ENCODE measurements at regions not wholly inside any gene's neighbourhood (a gene's known extent, or its start where the extent isn't known, plus 50 kb on each side); places are given as distances from the start of the nearest gene placed in this dataset.
"Not testable (repeated sequence)": the region's sequence is repeated elsewhere in the genome, so short reads cannot be mapped to it uniquely, and the experiment has no call there.

- H3K9ac ChIP-seq (ENCODE audit: insufficient read depth, low read length), result no peak overlapping the region
These were observed 126.7 kb upstream of the TMEM260 start for GRCh38 chr14:56452940-56453339.

GRCh38 chr14:56454680-56455079 is 124.9 kb upstream of the TMEM260 start:
- not testable (repeated sequence) for H2AFZ ChIP-seq (ENCODE audit: low read length); H3K27ac ChIP-seq (ENCODE audit: insufficient read depth, low read length); H3K4me2 ChIP-seq (ENCODE audit: extremely low read depth, insufficient read depth, low read length); H3K27me3 ChIP-seq (ENCODE audit: control insufficient read depth, insufficient read depth, low read length); H4K20me1 ChIP-seq (ENCODE audit: control insufficient read depth, extremely low read depth, insufficient read depth, low read length); H3K9me3 ChIP-seq (ENCODE audit: control insufficient read depth, insufficient read depth, low read depth, low read length); DNase-seq (ENCODE audit: low read depth in 2 of 2); H3K36me3 ChIP-seq (ENCODE audit: control insufficient read depth, insufficient read depth, low read length); H3K4me3 ChIP-seq (replicated peaks in 1 of 4; ENCODE audit: control extremely low read depth in 1 of 4, insufficient read depth in 1 of 4, low read depth in 3 of 4, low read length in 4 of 4); H3K4me1 ChIP-seq (ENCODE audit: control insufficient read depth, extremely low read depth, insufficient read depth, low read length); H3K79me2 ChIP-seq (ENCODE audit: control insufficient read depth, insufficient read depth, low read length); H3K9ac ChIP-seq (ENCODE audit: insufficient read depth, low read length)

More at GRCh38 chr14:56452940-56453339, 126.7 kb upstream of the TMEM260 start:
- Histone ChIP-seq H3K27me3 (ENCODE audit: control insufficient read depth, insufficient read depth, low read length) (no peaks in the 10 kb centered on the region), H3K4me3 (replicated peaks in 1 of 4; ENCODE audit: control extremely low read depth in 1 of 4, insufficient read depth in 1 of 4, low read depth in 3 of 4, low read length in 4 of 4) (no peak overlapping the region), H3K36me3 (ENCODE audit: control insufficient read depth, insufficient read depth, low read length) (no peaks in the 10 kb centered on the region), H3K4me1 (ENCODE audit: control insufficient read depth, extremely low read depth, insufficient read depth, low read length) (no peaks in the 10 kb centered on the region), H3K27ac (ENCODE audit: insufficient read depth, low read length) (no peak overlapping the region), H3K9me3 (ENCODE audit: control insufficient read depth, insufficient read depth, low read depth, low read length) (no peaks in the 10 kb centered on the region), H3K79me2 (ENCODE audit: control insufficient read depth, insufficient read depth, low read length) (no peaks in the 10 kb centered on the region), H4K20me1 (ENCODE audit: control insufficient read depth, extremely low read depth, insufficient read depth, low read length) (no peaks in the 10 kb centered on the region), H3K4me2 (ENCODE audit: extremely low read depth, insufficient read depth, low read length) (no peak overlapping the region), H2AFZ (ENCODE audit: low read length) (no peak overlapping the region)
- no peak for TF ChIP-seq CTCF (conservative IDR thresholded peaks at IDR 0.05 in 1 of 2, IDR thresholded peaks at IDR 0.05 in 1 of 2; ENCODE audit: low read depth in 1 of 2, low read length in 2 of 2)
- TF ChIP-seq EZH2 (IDR thresholded peaks at IDR 0.05; ENCODE audit: low read length, missing control alignments), result no peak
- no peak for DNase-seq (ENCODE audit: low read depth in 2 of 2)

GRCh38 chr14:56460469-56460868 is 119.1 kb upstream of the TMEM260 start:
- Histone ChIP-seq H3K4me3 (replicated peaks in 1 of 4; ENCODE audit: control extremely low read depth in 1 of 4, insufficient read depth in 1 of 4, low read depth in 3 of 4, low read length in 4 of 4) (no peak overlapping the region), H2AFZ (ENCODE audit: low read length) (no peak overlapping the region), H3K9me3 (ENCODE audit: control insufficient read depth, insufficient read depth, low read depth, low read length) (no peaks in the 10 kb centered on the region), H3K4me1 (ENCODE audit: control insufficient read depth, extremely low read depth, insufficient read depth, low read length) (no peaks in the 10 kb centered on the region), H3K4me2 (ENCODE audit: extremely low read depth, insufficient read depth, low read length) (no peak overlapping the region), H3K36me3 (ENCODE audit: control insufficient read depth, insufficient read depth, low read length) (no peaks in the 10 kb centered on the region), H4K20me1 (ENCODE audit: control insufficient read depth, extremely low read depth, insufficient read depth, low read length) (no peaks in the 10 kb centered on the region), H3K27me3 (ENCODE audit: control insufficient read depth, insufficient read depth, low read length) (no peaks in the 10 kb centered on the region), H3K27ac (ENCODE audit: insufficient read depth, low read length) (no peak overlapping the region), H3K79me2 (ENCODE audit: control insufficient read depth, insufficient read depth, low read length) (no peaks in the 10 kb centered on the region), H3K9ac (ENCODE audit: insufficient read depth, low read length) (no peak overlapping the region)
- no peak for TF ChIP-seq EZH2 (IDR thresholded peaks at IDR 0.05; ENCODE audit: low read length, missing control alignments)
- no peak for TF ChIP-seq CTCF (conservative IDR thresholded peaks at IDR 0.05 in 1 of 2, IDR thresholded peaks at IDR 0.05 in 1 of 2; ENCODE audit: low read depth in 1 of 2, low read length in 2 of 2)
- no peak for DNase-seq (ENCODE audit: low read depth in 2 of 2)
